IPS-20b (cell line): ENCODE measurements at regions not wholly inside any gene's neighbourhood (a gene's known extent, or its start where the extent isn't known, plus 50 kb on each side); places are given as distances from the start of the nearest gene placed in this dataset.
"Not testable (repeated sequence)": the region's sequence is repeated elsewhere in the genome, so short reads cannot be mapped to it uniquely, and the experiment has no call there.

ENCODE experiments used
- H3K27ac ChIP-seq: one replicate; pipeline ENCODE4 v1.5.1; 2013; ENCODE audit warnings: low read length
- H3K27me3 ChIP-seq: 2 replicates; pipeline ENCODE4 v1.6.1; 2013; ENCODE audit warnings: mild to moderate bottlenecking, low read length, inconsistent platforms; ENCODE audit not compliant: insufficient read depth
- H3K36me3 ChIP-seq: 2 replicates; pipeline ENCODE4 v1.6.1; 2013; ENCODE audit warnings: low read depth, mild to moderate bottlenecking, inconsistent platforms, low read length, moderate library complexity; ENCODE audit not compliant: insufficient read depth
- H3K4me1 ChIP-seq: 2 replicates; pipeline ENCODE4 v1.6.1; 2013; ENCODE audit warnings: mild to moderate bottlenecking, control low read depth, inconsistent platforms, low read length, moderate library complexity; ENCODE audit not compliant: insufficient read depth
- H3K4me3 ChIP-seq: 2 replicates; pipeline ENCODE4 v1.5.1; 2013; ENCODE audit warnings: mild to moderate bottlenecking, low read length, inconsistent platforms
- H3K9ac ChIP-seq: 2 replicates; pipeline ENCODE4 v1.6.1; 2013; ENCODE audit warnings: low read depth, mild to moderate bottlenecking, inconsistent platforms, low read length, moderate library complexity
- H3K9me3 ChIP-seq: 2 replicates; pipeline ENCODE4 v1.6.1; 2013; ENCODE audit warnings: mild to moderate bottlenecking, low read depth, low read length, inconsistent platforms; ENCODE audit not compliant: insufficient read depth

- Histone ChIP-seq H3K9me3 (no peaks in the 10 kb centered on the region), H3K4me1 (peaks cover 5% of the 10 kb centered on the region; the same call in 1 of the 2 replicates)
Measured at GRCh38 chr6:26179675-26180074, 92.4 kb downstream of the HFE start.

GRCh38 chr6:26180346-26180745, 93.1 kb downstream of the HFE start:
- H3K36me3 ChIP-seq, result no peaks in the 10 kb centered on the region
- no peak overlapping the region for H3K4me3 ChIP-seq
- no peaks in the 10 kb centered on the region for H3K9me3 ChIP-seq
- no peak overlapping the region for H3K27ac ChIP-seq
- H3K4me1 ChIP-seq, result peaks cover 12% of the 10 kb centered on the region; the same call in 1 of the 2 replicates
- H3K9ac ChIP-seq, result no peak overlapping the region
- H3K27me3 ChIP-seq, result no peaks in the 10 kb centered on the region

More at GRCh38 chr6:26179675-26180074, 92.4 kb downstream of the HFE start:
- Histone ChIP-seq H3K36me3 (no peaks in the 10 kb centered on the region), H3K9ac (no peak overlapping the region), H3K27ac (no peak overlapping the region), H3K27me3 (no peaks in the 10 kb centered on the region), H3K4me3 (no peak overlapping the region)

DNA sequence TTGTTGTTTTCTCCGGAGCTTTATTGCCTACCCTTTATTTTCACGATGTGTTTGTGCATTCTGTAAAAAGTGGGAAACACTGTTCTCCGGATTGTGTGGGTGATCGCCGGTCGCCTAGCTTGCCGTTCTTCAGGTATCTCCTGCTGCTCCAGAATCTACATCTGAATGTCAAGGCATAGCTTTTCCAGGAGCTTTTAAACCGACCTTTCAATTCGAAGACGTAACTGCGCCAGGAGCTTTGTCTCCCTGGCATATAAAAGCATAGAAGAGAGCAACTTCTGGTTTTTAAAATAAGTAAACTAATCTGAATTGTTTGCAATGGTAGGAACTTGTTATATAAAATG, 96.0 kb downstream of the HFE start:
- H3K9ac ChIP-seq, result peak overlapping the region; percentile 99
- peaks cover 21% of the 10 kb centered on the region; the same call in 1 of the 2 replicates for H3K4me1 ChIP-seq
- no peaks in the 10 kb centered on the region for H3K27me3 ChIP-seq
- H3K9me3 ChIP-seq, result no peaks in the 10 kb centered on the region
- peak overlapping the region; percentile 99 for H3K27ac ChIP-seq
- no peaks in the 10 kb centered on the region for H3K36me3 ChIP-seq
- H3K4me3 ChIP-seq, result peak overlapping the region; percentile 84

DNA sequence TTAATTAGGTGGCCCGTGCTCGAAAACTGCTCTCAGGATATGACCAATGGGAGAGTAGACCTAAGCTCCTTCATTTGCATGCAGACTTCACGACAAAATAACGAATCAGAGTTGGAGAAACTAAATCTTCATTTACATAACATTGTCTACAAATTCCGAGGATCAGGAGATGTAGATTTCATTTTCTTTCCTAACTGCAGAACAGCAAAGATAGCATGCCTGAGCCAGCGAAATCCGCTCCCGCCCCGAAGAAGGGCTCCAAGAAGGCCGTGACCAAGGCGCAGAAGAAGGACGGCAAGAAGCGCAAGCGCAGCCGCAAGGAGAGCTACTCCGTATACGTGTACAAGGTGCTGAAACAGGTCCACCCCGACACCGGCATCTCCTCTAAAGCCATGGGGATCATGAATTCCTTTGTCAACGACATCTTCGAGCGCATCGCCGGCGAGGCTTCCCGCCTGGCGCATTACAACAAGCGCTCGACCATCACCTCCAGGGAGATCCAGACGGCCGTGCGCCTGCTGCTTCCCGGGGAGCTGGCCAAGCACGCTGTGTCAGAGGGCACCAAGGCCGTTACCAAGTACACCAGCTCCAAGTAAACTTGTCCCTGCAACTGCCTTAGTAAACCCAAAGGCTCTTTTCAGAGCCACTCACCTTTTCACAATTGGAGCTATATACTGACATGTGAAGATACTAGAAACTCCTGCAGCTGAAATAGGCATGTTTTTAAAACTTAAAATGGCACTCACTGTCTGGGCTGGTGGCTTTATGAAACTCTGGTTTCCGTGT, 96.5 kb downstream of the HFE start:
- Histone ChIP-seq H3K4me3 (peak overlapping the region; percentile 84), H3K27ac (peak overlapping the region; percentile 99), H3K9ac (peak overlapping the region; percentile 99)

GRCh38 chr6:26184367-26184891, 97.2 kb downstream of the HFE start:
- Histone ChIP-seq H3K4me3 (peak overlapping the region; percentile 84), H3K4me1 (peaks cover 21% of the 10 kb centered on the region; the same call in 1 of the 2 replicates), H3K9ac (peak overlapping the region; percentile 99), H3K27me3 (no peaks in the 10 kb centered on the region), H3K27ac (peak overlapping the region; percentile 99), H3K9me3 (no peaks in the 10 kb centered on the region), H3K36me3 (no peaks in the 10 kb centered on the region)

More for the DNA sequence above, 96.5 kb downstream of the HFE start:
- H3K4me1 ChIP-seq, result peaks cover 21% of the 10 kb centered on the region; the same call in 1 of the 2 replicates
- H3K9me3 ChIP-seq, result no peaks in the 10 kb centered on the region
- H3K27me3 ChIP-seq, result no peaks in the 10 kb centered on the region
- H3K36me3 ChIP-seq, result no peaks in the 10 kb centered on the region

GRCh38 chr6:26185004-26185403, 97.8 kb downstream of the HFE start:
- Histone ChIP-seq H3K4me3 (peak overlapping the region; percentile 84; the same call in 1 of the 2 replicates), H3K27ac (peak overlapping the region; percentile 99), H3K4me1 (peaks cover 21% of the 10 kb centered on the region; the same call in 1 of the 2 replicates), H3K36me3 (no peaks in the 10 kb centered on the region), H3K27me3 (no peaks in the 10 kb centered on the region), H3K9me3 (no peaks in the 10 kb centered on the region), H3K9ac (peak overlapping the region; percentile 99)

- H3K27me3 ChIP-seq, result no peaks in the 10 kb centered on the region
- H3K9ac ChIP-seq, result peak overlapping the region; percentile 99; the same call in 1 of the 2 replicates
- H3K27ac ChIP-seq, result no peak overlapping the region
- H3K9me3 ChIP-seq, result no peaks in the 10 kb centered on the region
- peaks cover 21% of the 10 kb centered on the region; the same call in 1 of the 2 replicates for H3K4me1 ChIP-seq
- H3K4me3 ChIP-seq, result no peak overlapping the region
- no peaks in the 10 kb centered on the region for H3K36me3 ChIP-seq
Measured at GRCh38 chr6:26185802-26186201, 98.6 kb downstream of the HFE start.

DNA sequence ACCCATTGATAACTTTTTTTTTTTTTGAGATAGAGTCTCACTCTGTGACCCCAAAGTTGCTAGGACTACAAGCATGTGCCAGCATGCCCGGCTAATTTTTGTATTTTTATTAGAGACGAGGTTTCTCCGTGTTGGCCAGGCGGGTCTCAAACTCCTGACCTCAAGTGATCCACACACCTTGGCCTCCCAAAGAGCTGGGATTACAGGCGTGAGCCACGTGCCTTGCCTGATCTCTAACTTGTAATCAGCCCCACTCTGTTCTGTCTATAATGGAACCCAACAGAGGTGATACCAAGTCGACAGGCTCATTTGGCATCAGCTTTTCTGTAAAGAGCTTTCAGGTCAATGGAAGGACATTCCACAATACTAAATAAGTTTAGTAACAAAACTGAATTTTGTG, 99.4 kb downstream of the HFE start:
- Histone ChIP-seq H3K4me1 (peaks cover 21% of the 10 kb centered on the region; the same call in 1 of the 2 replicates), H3K36me3 (no peaks in the 10 kb centered on the region), H3K4me3 (peak overlapping the region; percentile 97), H3K27ac (peak overlapping the region; percentile 99), H3K9me3 (no peaks in the 10 kb centered on the region), H3K27me3 (no peaks in the 10 kb centered on the region), H3K9ac (peak overlapping the region; percentile 100; the same call in 1 of the 2 replicates)

- Histone ChIP-seq H3K9me3 (no peaks in the 10 kb centered on the region), H3K27ac (peak overlapping the region; percentile 99), H3K36me3 (no peaks in the 10 kb centered on the region), H3K27me3 (no peaks in the 10 kb centered on the region), H3K4me3 (peak overlapping the region; percentile 97), H3K4me1 (peaks cover 21% of the 10 kb centered on the region; the same call in 1 of the 2 replicates), H3K9ac (peak overlapping the region; percentile 100)
Measured at GRCh38 chr6:26187292-26187691, 100.1 kb downstream of the HFE start.

GRCh38 chr6:26187981-26188635, 100.9 kb downstream of the HFE start:
- no peaks in the 10 kb centered on the region for H3K36me3 ChIP-seq
- H3K9me3 ChIP-seq, result no peaks in the 10 kb centered on the region
- peaks cover 19% of the 10 kb centered on the region; the same call in 1 of the 2 replicates for H3K4me1 ChIP-seq
- H3K4me3 ChIP-seq, result peak overlapping the region; percentile 97
- peak overlapping the region; percentile 100 for H3K9ac ChIP-seq
- peak overlapping the region; percentile 99 for H3K27ac ChIP-seq
- no peaks in the 10 kb centered on the region for H3K27me3 ChIP-seq

DNA sequence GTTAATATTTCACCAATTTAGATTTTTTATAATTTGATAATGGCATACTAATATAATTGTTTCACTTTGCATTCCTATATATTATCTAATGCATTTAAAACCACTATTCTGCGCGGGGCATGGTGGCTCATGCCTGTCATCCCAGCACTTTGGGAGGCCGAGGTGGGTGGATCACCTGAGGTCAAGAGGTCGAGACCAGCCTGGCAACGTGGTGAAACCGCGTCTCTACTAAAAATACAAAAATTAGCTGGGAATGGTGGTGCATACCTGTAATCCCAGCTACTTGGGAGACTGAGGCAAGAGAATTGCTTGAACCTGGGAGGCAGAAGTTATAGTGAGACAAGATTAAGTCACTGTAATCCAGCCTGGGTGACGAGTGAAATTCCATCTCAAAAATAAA, 104.3 kb downstream of the HFE start:
- not testable (repeated sequence) for H3K36me3 ChIP-seq, H3K4me3 ChIP-seq, H3K4me1 ChIP-seq, H3K9ac ChIP-seq, H3K27me3 ChIP-seq, H3K27ac ChIP-seq, H3K9me3 ChIP-seq
